Mononuclear cell (primary cell): ENCODE measurements at regions not wholly inside any gene's neighbourhood (a gene's known extent, or its start where the extent isn't known, plus 50 kb on each side); places are given as distances from the start of the nearest gene placed in this dataset.
"Not testable (repeated sequence)": the region's sequence is repeated elsewhere in the genome, so short reads cannot be mapped to it uniquely, and the experiment has no call there.

Experiments
- H3K27me3 ChIP-seq: 2 replicates; pipeline ENCODE4 v1.6.0; 2011; ENCODE audit warnings: low read length, control low read depth; ENCODE audit not compliant: insufficient read depth
- H3K4me1 ChIP-seq: 2 replicates; pipeline ENCODE4 v1.5.1; 2011; ENCODE audit warnings: mild to moderate bottlenecking, low read length, control low read depth; ENCODE audit not compliant: insufficient read depth
- H3K4me3 ChIP-seq: 2 replicates; pipeline ENCODE4 v1.5.1; 2011; ENCODE audit warnings: mild to moderate bottlenecking, low read length, moderate library complexity
- H3K9me3 ChIP-seq: 2 replicates; pipeline ENCODE4 v1.5.1; 2011; ENCODE audit warnings: low read depth, mild to moderate bottlenecking, control low read depth, low read length

GRCh38 chrX:131671735-131672134 lies 127.9 kb downstream of the OR13H1 start:
- Histone ChIP-seq H3K9me3 (no peaks in the 10 kb centered on the region), H3K4me3 (no peak overlapping the region), H3K4me1 (no peaks in the 10 kb centered on the region), H3K27me3 (no peaks in the 10 kb centered on the region)

- Histone ChIP-seq H3K9me3 (no peaks in the 10 kb centered on the region), H3K4me1 (no peaks in the 10 kb centered on the region), H3K4me3 (no peak overlapping the region), H3K27me3 (no peaks in the 10 kb centered on the region)
Observed at GRCh38 chrX:131675596-131676194, 131.8 kb downstream of the OR13H1 start.

- no peak overlapping the region for H3K4me3 ChIP-seq
- H3K27me3 ChIP-seq = no peaks in the 10 kb centered on the region
- no peaks in the 10 kb centered on the region for H3K4me1 ChIP-seq
- H3K9me3 ChIP-seq = no peaks in the 10 kb centered on the region
Observed at GRCh38 chrX:131677655-131678628, 134.1 kb downstream of the OR13H1 start.

- H3K9me3 ChIP-seq, H3K27me3 ChIP-seq, H3K4me1 ChIP-seq, H3K4me3 ChIP-seq: not testable (repeated sequence)
Observed at GRCh38 chrX:131682735-131683134, 138.9 kb downstream of the OR13H1 start.

GRCh38 chrX:131693359-131693758 lies 149.5 kb downstream of the OR13H1 start:
- Histone ChIP-seq H3K4me1 (no peaks in the 10 kb centered on the region), H3K27me3 (no peaks in the 10 kb centered on the region), H3K9me3 (no peaks in the 10 kb centered on the region), H3K4me3 (no peak overlapping the region)

- H3K4me1 ChIP-seq, H3K4me3 ChIP-seq, H3K9me3 ChIP-seq, H3K27me3 ChIP-seq: not testable (repeated sequence)
Observed at GRCh38 chrX:131696989-131697388, 153.1 kb downstream of the OR13H1 start.

- no peaks in the 10 kb centered on the region for H3K9me3 ChIP-seq
- H3K4me3 ChIP-seq = no peak overlapping the region
- H3K4me1 ChIP-seq = no peaks in the 10 kb centered on the region
- H3K27me3 ChIP-seq = no peaks in the 10 kb centered on the region
Observed at GRCh38 chrX:131703646-131704045, 159.8 kb downstream of the OR13H1 start.

GRCh38 chrX:131704136-131704695 lies 160.3 kb downstream of the OR13H1 start:
- Histone ChIP-seq H3K27me3 (no peaks in the 10 kb centered on the region), H3K4me3 (no peak overlapping the region), H3K9me3 (no peaks in the 10 kb centered on the region), H3K4me1 (no peaks in the 10 kb centered on the region)

GRCh38 chrX:131709553-131709952 lies 165.7 kb downstream of the OR13H1 start:
- Histone ChIP-seq H3K27me3 (no peaks in the 10 kb centered on the region), H3K4me1 (no peaks in the 10 kb centered on the region), H3K9me3 (no peaks in the 10 kb centered on the region), H3K4me3 (no peak overlapping the region)

GRCh38 chrX:131711478-131711867 lies 167.6 kb downstream of the OR13H1 start:
- no peaks in the 10 kb centered on the region for H3K4me1 ChIP-seq
- no peaks in the 10 kb centered on the region for H3K9me3 ChIP-seq
- no peaks in the 10 kb centered on the region for H3K27me3 ChIP-seq
- no peak overlapping the region for H3K4me3 ChIP-seq

- H3K9me3 ChIP-seq = peaks cover 7% of the 10 kb centered on the region
- H3K4me3 ChIP-seq = no peak overlapping the region
- H3K27me3 ChIP-seq = no peaks in the 10 kb centered on the region
- H3K4me1 ChIP-seq = no peaks in the 10 kb centered on the region
Observed at GRCh38 chrX:131723646-131724045, 179.8 kb downstream of the OR13H1 start.

- no peak overlapping the region for H3K4me3 ChIP-seq
- no peaks in the 10 kb centered on the region for H3K27me3 ChIP-seq
- no peaks in the 10 kb centered on the region for H3K4me1 ChIP-seq
- peaks cover 7% of the 10 kb centered on the region for H3K9me3 ChIP-seq
Observed at GRCh38 chrX:131724292-131724691, 180.4 kb downstream of the OR13H1 start.

- Histone ChIP-seq H3K4me1 (no peaks in the 10 kb centered on the region), H3K9me3 (peaks cover 7% of the 10 kb centered on the region), H3K27me3 (no peaks in the 10 kb centered on the region), H3K4me3 (no peak overlapping the region)
Observed at GRCh38 chrX:131725001-131725654, 181.3 kb downstream of the OR13H1 start.

- Histone ChIP-seq H3K9me3 (peaks cover 7% of the 10 kb centered on the region), H3K4me1 (no peaks in the 10 kb centered on the region), H3K4me3 (no peak overlapping the region), H3K27me3 (no peaks in the 10 kb centered on the region)
Observed at GRCh38 chrX:131727778-131728177, 183.9 kb downstream of the OR13H1 start.
